Colonic mucosa (tissue), 4 donors: ENCODE measurements at regions not wholly inside any gene's neighbourhood (a gene's known extent, or its start where the extent isn't known, plus 50 kb on each side); places are given as distances from the start of the nearest gene placed in this dataset.

ENCODE experiments used
- DNase-seq: peaks from one replicate; pipeline ENCODE4 v3.0.0-alpha.2; 2020
- H3K27ac ChIP-seq: fragments of 200-600 bp; one replicate; pipeline ENCODE4 v1.8.0; 2021
- H3K27me3 ChIP-seq: fragments of 200-600 bp; one replicate; pipeline ENCODE4 v1.8.0; 2021
- H3K36me3 ChIP-seq: fragments of 200-600 bp; one replicate; pipeline ENCODE4 v1.8.0; 2021
- H3K4me1 ChIP-seq: fragments of 200-600 bp; one replicate; pipeline ENCODE4 v1.8.0; 2021; ENCODE audit warnings: mild to moderate bottlenecking
- H3K4me3 ChIP-seq: fragments of 200-600 bp; one replicate; pipeline ENCODE4 v1.8.0; 2021
- H3K9ac ChIP-seq, 2 donors: one replicate each; pipeline ENCODE4 v1.7.0; 2013; ENCODE audit warnings: control low read depth in 2 of 2, low read depth in 2 of 2, low read length in 2 of 2
- H3K9me3 ChIP-seq: fragments of 200-600 bp; one replicate; pipeline ENCODE4 v1.8.0; 2021
- intact Hi-C: fragments of 100-400 bp; cut with DNase I; formaldehyde crosslinking; loops from one replicate; pipeline ENCODE4 v1.14.1; 2022
- TF ChIP-seq, protein P1 (sequence below): fragments of 200-600 bp; IDR thresholded peaks from one replicate; pipeline ENCODE4 v1.8.0; 2022; ENCODE audit warnings: antibody characterized with exemption, mild to moderate bottlenecking
- donor health status: healthy.
- donor health status: DM: no; HTN: no; CAD: no.
- donor health status: DM: no; HTN: no; CAD: no.

DNA sequence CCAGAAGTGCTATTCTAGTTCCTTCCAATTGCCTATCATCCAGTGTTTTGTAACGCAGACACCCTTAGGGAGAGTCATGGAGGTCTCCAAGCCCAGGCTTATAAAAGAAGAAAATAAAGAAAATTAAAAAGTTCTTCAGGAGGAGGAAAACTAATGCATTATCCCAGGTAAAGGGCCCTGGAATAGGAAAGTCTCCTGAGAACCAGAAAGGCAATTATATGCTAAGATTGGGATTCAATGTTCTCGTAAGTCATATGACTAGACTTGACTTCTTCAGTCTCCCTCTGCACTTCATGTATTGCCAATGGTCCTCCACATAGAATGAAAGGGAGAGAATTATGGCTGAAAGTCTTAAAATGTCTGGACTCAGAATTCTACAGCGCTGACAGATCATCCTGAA is 154.4 kb upstream of the STK32A start:
- Histone ChIP-seq H3K4me1 (no peaks in the 10 kb centered on the region), H3K27ac (no peak overlapping the region), H3K9me3 (no peaks in the 10 kb centered on the region), H3K27me3 (no peaks in the 10 kb centered on the region), H3K9ac (no peak overlapping the region), H3K4me3 (no peak overlapping the region), H3K36me3 (no peaks in the 10 kb centered on the region)
- intact Hi-C loops = no loop called here
- TF ChIP-seq, protein P1, sequence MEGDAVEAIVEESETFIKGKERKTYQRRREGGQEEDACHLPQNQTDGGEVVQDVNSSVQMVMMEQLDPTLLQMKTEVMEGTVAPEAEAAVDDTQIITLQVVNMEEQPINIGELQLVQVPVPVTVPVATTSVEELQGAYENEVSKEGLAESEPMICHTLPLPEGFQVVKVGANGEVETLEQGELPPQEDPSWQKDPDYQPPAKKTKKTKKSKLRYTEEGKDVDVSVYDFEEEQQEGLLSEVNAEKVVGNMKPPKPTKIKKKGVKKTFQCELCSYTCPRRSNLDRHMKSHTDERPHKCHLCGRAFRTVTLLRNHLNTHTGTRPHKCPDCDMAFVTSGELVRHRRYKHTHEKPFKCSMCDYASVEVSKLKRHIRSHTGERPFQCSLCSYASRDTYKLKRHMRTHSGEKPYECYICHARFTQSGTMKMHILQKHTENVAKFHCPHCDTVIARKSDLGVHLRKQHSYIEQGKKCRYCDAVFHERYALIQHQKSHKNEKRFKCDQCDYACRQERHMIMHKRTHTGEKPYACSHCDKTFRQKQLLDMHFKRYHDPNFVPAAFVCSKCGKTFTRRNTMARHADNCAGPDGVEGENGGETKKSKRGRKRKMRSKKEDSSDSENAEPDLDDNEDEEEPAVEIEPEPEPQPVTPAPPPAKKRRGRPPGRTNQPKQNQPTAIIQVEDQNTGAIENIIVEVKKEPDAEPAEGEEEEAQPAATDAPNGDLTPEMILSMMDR = no peak
- no peak for DNase-seq

DNA sequence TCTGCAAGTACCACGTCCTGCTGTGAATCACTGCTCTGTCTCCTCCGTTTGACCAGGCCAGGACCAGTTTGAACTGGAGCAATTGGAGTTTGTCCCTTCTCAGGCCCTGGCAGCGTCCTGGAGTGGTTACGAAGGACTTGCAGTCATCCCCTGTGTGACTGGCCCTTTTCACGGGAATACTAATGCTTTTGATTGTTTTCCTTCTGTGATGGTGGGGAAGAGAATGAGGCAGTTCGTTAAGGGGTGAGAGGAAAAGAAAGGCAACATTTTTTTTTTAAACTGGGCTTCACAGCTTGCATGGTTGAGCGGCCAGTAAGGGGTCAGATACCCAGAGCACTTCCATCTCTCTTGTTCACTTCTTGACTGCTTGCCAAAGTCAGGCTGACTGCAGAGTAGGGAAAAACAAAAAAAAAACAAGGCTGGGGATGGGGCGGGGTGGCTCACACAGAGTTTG is 153.5 kb upstream of the STK32A start:
- Histone ChIP-seq H3K27ac (no peak overlapping the region), H3K27me3 (no peaks in the 10 kb centered on the region), H3K4me1 (no peaks in the 10 kb centered on the region), H3K9me3 (no peaks in the 10 kb centered on the region), H3K36me3 (no peaks in the 10 kb centered on the region), H3K9ac (no peak overlapping the region), H3K4me3 (no peak overlapping the region)
- DNase-seq = no peak
- TF ChIP-seq, protein P1 = no peak
- intact Hi-C loops = no loop called here

DNA sequence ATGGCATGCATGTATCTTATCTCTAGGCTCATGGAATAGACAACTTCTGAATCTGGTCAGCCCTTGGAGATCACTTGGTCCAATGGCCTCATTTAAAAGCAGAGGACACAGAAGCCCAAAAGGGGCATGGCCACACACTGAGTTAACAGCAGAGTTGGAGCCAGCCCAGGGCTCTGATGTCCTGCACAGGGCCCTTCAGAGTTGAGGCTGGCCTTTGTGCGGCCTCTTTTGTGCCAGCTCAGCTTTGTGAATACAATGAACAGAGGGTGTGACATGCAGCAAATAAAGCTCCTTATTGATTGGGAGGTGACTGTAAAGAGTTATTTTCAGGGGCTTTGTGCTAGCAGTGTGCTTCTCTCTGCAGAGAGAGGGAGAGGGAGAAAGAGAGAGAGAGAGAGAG is 150.1 kb upstream of the STK32A start:
- TF ChIP-seq, protein P1 = no peak
- H3K4me1 ChIP-seq = no peaks in the 10 kb centered on the region
- no peak for DNase-seq
- no peaks in the 10 kb centered on the region for H3K36me3 ChIP-seq
- no peak overlapping the region for H3K4me3 ChIP-seq
- H3K27ac ChIP-seq = no peak overlapping the region
- intact Hi-C loops = no loop called here
- H3K9me3 ChIP-seq = no peaks in the 10 kb centered on the region
- H3K9ac ChIP-seq = no peak overlapping the region
- no peaks in the 10 kb centered on the region for H3K27me3 ChIP-seq

DNA sequence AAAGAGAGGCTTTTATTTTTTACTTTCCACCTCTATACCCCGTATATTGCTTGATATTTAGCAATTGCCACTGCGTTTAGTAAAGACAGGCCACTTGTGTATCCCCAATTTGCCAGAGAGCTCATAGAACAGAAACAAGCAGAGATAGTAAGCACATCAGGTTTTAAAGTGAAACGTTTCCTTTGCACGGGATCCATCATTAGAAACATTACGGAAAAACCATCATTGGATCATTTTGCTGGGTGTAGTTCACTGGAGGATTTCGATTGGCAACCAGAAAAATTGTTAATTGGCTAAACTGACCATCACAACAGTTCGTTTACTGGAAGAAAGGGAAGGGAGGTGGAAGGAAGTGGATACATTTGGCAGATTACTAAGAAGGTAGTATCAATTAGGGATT is 149.4 kb upstream of the STK32A start:
- Histone ChIP-seq H3K9me3 (no peaks in the 10 kb centered on the region), H3K4me3 (no peak overlapping the region), H3K36me3 (no peaks in the 10 kb centered on the region), H3K9ac (no peak overlapping the region), H3K27ac (no peak overlapping the region), H3K27me3 (no peaks in the 10 kb centered on the region), H3K4me1 (no peaks in the 10 kb centered on the region)
- TF ChIP-seq, protein P1 = no peak
- DNase-seq = no peak
- intact Hi-C loops = no loop called here

DNA sequence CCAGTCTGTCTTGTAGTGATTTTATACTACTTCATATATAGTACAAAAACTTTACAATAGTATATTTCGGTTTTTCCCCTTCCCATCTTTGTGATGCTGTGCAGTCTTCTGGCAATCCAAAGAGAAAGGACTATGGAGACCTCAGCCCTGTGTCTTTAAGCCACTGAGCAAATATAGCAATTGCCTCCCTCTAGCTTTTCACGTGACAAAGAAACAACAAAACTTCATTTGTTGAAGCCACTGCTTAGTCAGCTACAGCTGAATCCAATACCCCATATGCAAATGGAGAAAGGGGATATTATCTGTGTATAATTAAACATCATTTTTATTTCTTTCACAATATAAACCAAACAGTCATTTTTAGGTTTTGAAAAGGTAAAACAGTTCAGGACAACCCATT is 142.8 kb upstream of the STK32A start:
- no peaks in the 10 kb centered on the region for H3K4me1 ChIP-seq
- H3K4me3 ChIP-seq = no peak overlapping the region
- no peaks in the 10 kb centered on the region for H3K9me3 ChIP-seq
- intact Hi-C loops = no loop called here
- TF ChIP-seq, protein P1 = no peak
- no peak for DNase-seq
- H3K27ac ChIP-seq = no peak overlapping the region
- no peaks in the 10 kb centered on the region for H3K36me3 ChIP-seq
- H3K27me3 ChIP-seq = no peaks in the 10 kb centered on the region
- H3K9ac ChIP-seq = no peak overlapping the region

DNA sequence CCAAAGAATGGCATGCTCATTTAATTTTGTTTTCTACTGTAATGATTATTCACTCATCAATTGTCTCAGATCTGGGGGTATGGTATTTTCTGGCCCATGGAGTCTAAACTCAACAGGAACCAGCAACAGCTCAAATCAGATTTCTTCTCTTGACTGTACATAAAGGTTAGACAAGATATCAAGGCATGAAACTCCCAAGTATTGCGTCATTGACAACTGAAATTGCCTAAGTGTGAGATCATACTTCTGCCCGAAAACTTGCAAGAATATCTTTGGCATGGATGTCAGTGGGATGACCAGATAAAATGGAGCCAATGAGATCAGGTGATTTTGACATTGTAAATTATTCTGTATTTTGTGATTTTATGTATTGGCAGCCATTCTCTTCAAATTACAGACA is 141.7 kb upstream of the STK32A start:
- Histone ChIP-seq H3K27me3 (no peaks in the 10 kb centered on the region), H3K4me3 (no peak overlapping the region), H3K4me1 (no peaks in the 10 kb centered on the region), H3K36me3 (no peaks in the 10 kb centered on the region), H3K9ac (no peak overlapping the region), H3K27ac (no peak overlapping the region), H3K9me3 (no peaks in the 10 kb centered on the region)
- no peak for DNase-seq
- TF ChIP-seq, protein P1 = no peak
- intact Hi-C loops = no loop called here
